Neural cell (in vitro differentiated cells): ENCODE measurements at regions not wholly inside any gene's neighbourhood (a gene's known extent, or its start where the extent isn't known, plus 50 kb on each side); places are given as distances from the start of the nearest gene placed in this dataset.

Source experiments
- H2AFZ ChIP-seq: fragments of 200-600, 300-800 bp; sonication (generic), shearing (Covaris generic); 2 replicates; pipeline ENCODE4 v1.6.0; 2014; ENCODE audit warnings: low read depth, mild to moderate bottlenecking, antibody characterized with exemption, low read length, moderate library complexity
- H3F3A ChIP-seq: fragments of 200-600 bp; shearing (Covaris generic); 2 replicates; pipeline ENCODE4 v1.6.1; 2016; ENCODE audit warnings: mild to moderate bottlenecking, moderate library complexity, mixed read lengths, antibody characterized with exemption, low read length; ENCODE audit not compliant: insufficient read depth, poor library complexity, severe bottlenecking
- H3K27ac ChIP-seq: fragments of 200-600, 300-800 bp; sonication (generic), shearing (Covaris generic); 2 replicates; pipeline ENCODE4 v1.5.1; 2014; ENCODE audit warnings: mild to moderate bottlenecking, low read length, moderate library complexity
- H3K27me3 ChIP-seq: fragments of 300-800, 200-600 bp; sonication (generic), shearing (Covaris generic); 2 replicates; pipeline ENCODE4 v1.6.0; 2014; ENCODE audit warnings: mild to moderate bottlenecking, low read depth, low read length, moderate library complexity; ENCODE audit not compliant: insufficient read depth
- H3K36me3 ChIP-seq: fragments of 300-800, 200-600 bp; sonication (generic), shearing (Covaris generic); 2 replicates; pipeline ENCODE4 v1.5.1; 2014; ENCODE audit warnings: mild to moderate bottlenecking, antibody characterized with exemption, low read length, moderate library complexity; ENCODE audit not compliant: insufficient read depth
- H3K4me2 ChIP-seq: fragments of 300-800, 200-600 bp; sonication (generic), shearing (Covaris generic); 2 replicates; pipeline ENCODE4 v1.6.0; 2014; ENCODE audit warnings: mild to moderate bottlenecking, low read length
- H3K4me3 ChIP-seq: fragments of 300-800, 200-600 bp; sonication (generic), shearing (Covaris generic); 2 replicates; pipeline ENCODE4 v1.5.1; 2014; ENCODE audit warnings: mild to moderate bottlenecking, low read length, moderate library complexity
- H3K79me2 ChIP-seq: fragments of 200-600 bp; shearing (Covaris generic); replicated peaks from 2 replicates; pipeline ENCODE4 v1.6.0; 2014; ENCODE audit warnings: mild to moderate bottlenecking, low read length, moderate library complexity; ENCODE audit not compliant: insufficient read depth
- H3K9ac ChIP-seq: fragments of 300-800, 200-600 bp; sonication (generic), shearing (Covaris generic); 2 replicates; pipeline ENCODE4 v1.6.1; 2016; ENCODE audit warnings: mild to moderate bottlenecking, low read length, mixed read lengths
- H3K9me2 ChIP-seq: fragments of 200-600 bp; shearing (Covaris generic); 2 replicates; pipeline ENCODE4 v1.6.1; 2016; ENCODE audit warnings: mild to moderate bottlenecking, low read length, mixed read lengths; ENCODE audit not compliant: insufficient read depth
- H3K9me3 ChIP-seq: fragments of 200-600, 300-800 bp; sonication (generic), shearing (Covaris generic); 2 replicates; pipeline ENCODE4 v1.6.1; 2016; ENCODE audit warnings: mild to moderate bottlenecking, mixed run types, low read length, moderate library complexity, mixed read lengths
- H4K20me1 ChIP-seq: fragments of 200-600 bp; shearing (Covaris generic); 2 replicates; pipeline ENCODE4 v1.6.1; 2016; ENCODE audit warnings: mild to moderate bottlenecking, mixed run types; ENCODE audit not compliant: insufficient read depth
- EP300 ChIP-seq: fragments of 450-650 bp; conservative IDR thresholded peaks from 2 replicates; pipeline ENCODE4 v1.6.1; 2014; ENCODE audit warnings: antibody characterized with exemption, mild to moderate bottlenecking, moderate library complexity; ENCODE audit not compliant: poor library complexity, severe bottlenecking
- EZH2 ChIP-seq: fragments of 200-600, 300-800 bp; shearing (Covaris generic), sonication (generic); IDR thresholded peaks from 2 replicates; pipeline ENCODE4 v1.6.1; 2014; ENCODE audit warnings: antibody characterized with exemption, low read length, borderline replicate concordance, mild to moderate bottlenecking; ENCODE audit not compliant: insufficient read depth, poor library complexity, severe bottlenecking
- MXI1 ChIP-seq: fragments of 450-650 bp; conservative IDR thresholded peaks from 2 replicates; pipeline ENCODE4 v1.6.1; 2014; ENCODE audit warnings: antibody characterized with exemption, mild to moderate bottlenecking; ENCODE audit not compliant: poor library complexity, severe bottlenecking
- POLR2AphosphoS5 ChIP-seq: IDR thresholded peaks from 2 replicates; pipeline ENCODE4 v1.6.1; 2012
- RAD21 ChIP-seq: fragments of 450-650 bp; conservative IDR thresholded peaks from 2 replicates; pipeline ENCODE4 v1.6.1; 2014; ENCODE audit warnings: antibody characterized with exemption, mild to moderate bottlenecking, moderate library complexity
- SMC3 ChIP-seq: fragments of 450-650 bp; conservative IDR thresholded peaks from 2 replicates; pipeline ENCODE4 v1.6.1; 2014; ENCODE audit warnings: antibody characterized with exemption, mild to moderate bottlenecking, moderate library complexity; ENCODE audit not compliant: poor library complexity
- TAF1 ChIP-seq: IDR thresholded peaks from 2 replicates; pipeline ENCODE4 v1.6.1; 2012; ENCODE audit warnings: low read depth
- TF ChIP-seq, protein P1 (sequence below): fragments of 450-650 bp; IDR thresholded peaks from 2 replicates; pipeline ENCODE4 v1.5.1; 2014; ENCODE audit warnings: antibody characterized with exemption, mild to moderate bottlenecking, moderate library complexity; ENCODE audit not compliant: poor library complexity, severe bottlenecking

DNA sequence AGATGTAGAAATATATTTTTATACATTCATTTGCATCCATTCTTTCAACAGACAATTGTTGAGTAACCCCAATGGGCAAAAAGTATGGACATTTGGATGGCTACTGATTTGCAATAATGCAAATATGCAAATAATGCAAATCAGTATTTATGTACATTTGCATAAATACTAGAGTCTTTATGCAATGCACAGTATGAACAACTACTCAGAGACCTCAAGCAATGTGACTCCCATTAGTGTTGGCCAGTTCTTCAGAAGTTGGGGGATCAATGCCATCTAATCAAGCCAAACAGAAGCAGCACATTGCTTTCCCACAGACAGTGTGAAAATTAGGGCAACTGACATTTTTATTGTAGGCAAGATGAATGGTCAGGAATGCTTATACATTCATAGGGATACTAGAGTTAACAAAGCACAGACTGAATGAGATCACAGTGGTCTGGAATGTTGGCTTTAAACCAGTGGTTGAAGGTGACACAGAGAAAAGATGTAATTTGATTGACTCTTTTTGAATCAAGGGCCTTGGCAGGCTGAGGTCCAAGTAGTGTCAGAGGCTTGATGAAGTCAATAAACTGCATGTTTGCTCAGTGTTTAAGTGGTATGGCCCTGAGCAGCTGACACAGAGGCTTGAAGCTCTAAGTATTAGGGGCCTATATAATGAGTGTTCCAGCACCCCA, 256.6 kb downstream of the CTH start:
- no peak overlapping the region for H2AFZ ChIP-seq
- no peak overlapping the region for H3K9ac ChIP-seq
- H3F3A ChIP-seq = no peaks in the 10 kb centered on the region
- no peak overlapping the region for H3K4me3 ChIP-seq
- no peaks in the 10 kb centered on the region for H3K27me3 ChIP-seq
- no peaks in the 10 kb centered on the region for H3K36me3 ChIP-seq
- H3K79me2 ChIP-seq = no peaks in the 10 kb centered on the region
- H3K4me2 ChIP-seq = no peak overlapping the region
- TF ChIP-seq RAD21 (no peak), EZH2 (no peak), TAF1 (no peak), POLR2AphosphoS5 (no peak), MXI1 (no peak)
- TF ChIP-seq, protein P1, sequence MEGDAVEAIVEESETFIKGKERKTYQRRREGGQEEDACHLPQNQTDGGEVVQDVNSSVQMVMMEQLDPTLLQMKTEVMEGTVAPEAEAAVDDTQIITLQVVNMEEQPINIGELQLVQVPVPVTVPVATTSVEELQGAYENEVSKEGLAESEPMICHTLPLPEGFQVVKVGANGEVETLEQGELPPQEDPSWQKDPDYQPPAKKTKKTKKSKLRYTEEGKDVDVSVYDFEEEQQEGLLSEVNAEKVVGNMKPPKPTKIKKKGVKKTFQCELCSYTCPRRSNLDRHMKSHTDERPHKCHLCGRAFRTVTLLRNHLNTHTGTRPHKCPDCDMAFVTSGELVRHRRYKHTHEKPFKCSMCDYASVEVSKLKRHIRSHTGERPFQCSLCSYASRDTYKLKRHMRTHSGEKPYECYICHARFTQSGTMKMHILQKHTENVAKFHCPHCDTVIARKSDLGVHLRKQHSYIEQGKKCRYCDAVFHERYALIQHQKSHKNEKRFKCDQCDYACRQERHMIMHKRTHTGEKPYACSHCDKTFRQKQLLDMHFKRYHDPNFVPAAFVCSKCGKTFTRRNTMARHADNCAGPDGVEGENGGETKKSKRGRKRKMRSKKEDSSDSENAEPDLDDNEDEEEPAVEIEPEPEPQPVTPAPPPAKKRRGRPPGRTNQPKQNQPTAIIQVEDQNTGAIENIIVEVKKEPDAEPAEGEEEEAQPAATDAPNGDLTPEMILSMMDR = no peak
- no peaks in the 10 kb centered on the region for H3K9me2 ChIP-seq
- H3K9me3 ChIP-seq = no peaks in the 10 kb centered on the region
- H4K20me1 ChIP-seq = no peaks in the 10 kb centered on the region
- H3K27ac ChIP-seq = no peak overlapping the region

- Histone ChIP-seq H3K9me3 (no peaks in the 10 kb centered on the region), H3K79me2 (no peaks in the 10 kb centered on the region), H3K27me3 (no peaks in the 10 kb centered on the region), H3K27ac (no peak overlapping the region), H3K9ac (no peak overlapping the region), H3K36me3 (no peaks in the 10 kb centered on the region), H2AFZ (no peak overlapping the region), H3F3A (no peaks in the 10 kb centered on the region), H3K4me3 (no peak overlapping the region), H4K20me1 (no peaks in the 10 kb centered on the region), H3K4me2 (no peak overlapping the region), H3K9me2 (no peaks in the 10 kb centered on the region)
- TF ChIP-seq EP300 (no peak), MXI1 (no peak)
Observed at GRCh38 chr1:70671006-70671405, 259.9 kb downstream of the CTH start.

- Histone ChIP-seq H3K4me2 (no peak overlapping the region), H3K79me2 (no peaks in the 10 kb centered on the region), H3K36me3 (no peaks in the 10 kb centered on the region), H3F3A (no peaks in the 10 kb centered on the region), H3K27ac (no peak overlapping the region), H3K9ac (no peak overlapping the region), H3K27me3 (no peaks in the 10 kb centered on the region), H3K9me2 (no peaks in the 10 kb centered on the region), H4K20me1 (no peaks in the 10 kb centered on the region), H3K9me3 (no peaks in the 10 kb centered on the region), H3K4me3 (no peak overlapping the region), H2AFZ (no peak overlapping the region)
- TF ChIP-seq POLR2AphosphoS5 (no peak), TAF1 (no peak), SMC3 (no peak), EP300 (no peak)
- TF ChIP-seq, protein P1 = no peak
Observed at GRCh38 chr1:70672442-70672888, 261.4 kb downstream of the CTH start.
